ENCODE measurements at regions not wholly inside any gene's neighbourhood (a gene's known extent, or its start where the extent isn't known, plus 50 kb on each side); places are given as distances from the start of the nearest gene placed in this dataset.

GRCh38 chr2:240241572-240241971 is 101.1 kb upstream of the OTOS start:
- Histone ChIP-seq H2BK120ac (ENCODE audit: low read depth, low read length) (no peak overlapping the region), H3K36me3 (ENCODE audit: control insufficient read depth, insufficient read depth, low read length) (no peaks in the 10 kb centered on the region), H2AK5ac (ENCODE audit: low read depth, low read length) (no peak overlapping the region), H3K4ac (ENCODE audit: low read depth, low read length) (no peak overlapping the region), H3K9me3 (ENCODE audit: control insufficient read depth, insufficient read depth, low read length) (no peaks in the 10 kb centered on the region), H3K79me1 (ENCODE audit: low read depth in 1 of 2, low read length in 2 of 2) (no peaks in the 10 kb centered on the region), H4K20me1 (ENCODE audit: insufficient read depth, low read length) (no peaks in the 10 kb centered on the region), H3K27ac (ENCODE audit: insufficient read depth, low read length) (no peak overlapping the region), H3K4me3 (ENCODE audit: insufficient read depth, low read depth, low read length) (no peak overlapping the region), H3K23ac (ENCODE audit: low read depth, low read length) (no peak overlapping the region), H3K56ac (ENCODE audit: extremely low read depth, insufficient read depth, low read length) (no peak overlapping the region), H4K5ac (ENCODE audit: low read depth, low read length) (no peak overlapping the region), H3K4me2 (ENCODE audit: low read depth, low read length) (no peak overlapping the region), H2BK20ac (ENCODE audit: low read depth, low read length) (no peak overlapping the region), H3K27me3 (ENCODE audit: control insufficient read depth, insufficient read depth, low read length) (peaks cover 3% of the 10 kb centered on the region; the same call in 1 of the 2 replicates), H2BK15ac (ENCODE audit: low read depth, low read length) (no peak overlapping the region), H2BK5ac (ENCODE audit: low read depth, low read length, poor library complexity, severe bottlenecking) (no peak overlapping the region), H3K14ac (replicated peaks; ENCODE audit: low read depth, low read length) (no peak overlapping the region), H2AFZ (replicated peaks; ENCODE audit: low read length, poor library complexity) (no peak overlapping the region), H2AK9ac (replicated peaks; ENCODE audit: low read depth, low read length, poor library complexity) (no peak overlapping the region), H3K4me1 (ENCODE audit: control insufficient read depth, insufficient read depth, low read length) (peaks cover 7% of the 10 kb centered on the region), H3K9ac (ENCODE audit: low read depth, low read length) (no peak overlapping the region), H3K18ac (ENCODE audit: low read depth, low read length) (no peak overlapping the region), H4K8ac (ENCODE audit: low read depth in 2 of 2, low read length in 2 of 2) (no peak overlapping the region), H4K91ac (ENCODE audit: insufficient read depth, low read depth, low read length) (no peak overlapping the region), H3K9me1 (ENCODE audit: insufficient read depth, low read length) (peaks cover 3% of the 10 kb centered on the region; the same call in 1 of the 2 replicates)
- dilution Hi-C loops (cut with HindIII; ENCODE audit: low sequenced_read_pairs, unreplicated experiment) (no loop called here), in situ Hi-C loops (cut with MboI; ENCODE audit: low sequenced_read_pairs) (no loop called here), intact Hi-C loops (cut with micrococcal nuclease) (no loop called here)
- ATAC-seq (ENCODE audit: low read depth), result no peak
- ChIA-PET POLR2A (ENCODE audit: unreplicated experiment) (no interaction called here), CTCF (interaction anchor here (1.1 kb wide), 1 partner anchor 9 kb away, joined by 3 read pairs; no protein-coding TSS in a partner anchor)
- TF ChIP-seq MXI1 (IDR thresholded peaks at IDR 0.05; ENCODE audit: borderline replicate concordance, low read depth, low read length), result no peak
- no peak for TF ChIP-seq BHLHE40 (IDR thresholded peaks at IDR 0.05; ENCODE audit: low read depth, low read length)
- no peak for TF ChIP-seq CEBPB (IDR thresholded peaks at IDR 0.05; ENCODE audit: low read depth, low read length)
- no peak for TF ChIP-seq NFE2L2 (IDR thresholded peaks at IDR 0.05; ENCODE audit: low read depth, low read length)
- no peak for TF ChIP-seq USF2 (IDR thresholded peaks at IDR 0.05; ENCODE audit: low read depth, low read length)
- TF ChIP-seq RCOR1 (IDR thresholded peaks at IDR 0.05; ENCODE audit: insufficient replicate concordance, low read length), result no peak
- TF ChIP-seq ELK1 (IDR thresholded peaks at IDR 0.05; ENCODE audit: borderline replicate concordance, low read depth, low read length), result no peak
- TF ChIP-seq CHD1 (IDR thresholded peaks at IDR 0.05; ENCODE audit: low read depth, low read length), result no peak
- TF ChIP-seq MAFK (IDR thresholded peaks at IDR 0.05; ENCODE audit: low read depth, low read length), result no peak
- no peak for TF ChIP-seq RAD21 (IDR thresholded peaks at IDR 0.05; ENCODE audit: low read length)
- TF ChIP-seq CTCF (conservative IDR thresholded peaks at IDR 0.05; ENCODE audit: low read depth, low read length), result no peak
- no peak for TF ChIP-seq FOS (IDR thresholded peaks at IDR 0.05; ENCODE audit: low read depth, low read length)
- TF ChIP-seq MAZ (IDR thresholded peaks at IDR 0.05; ENCODE audit: borderline replicate concordance, low read depth, low read length), result no peak
- 80% methylated on average over 1 of the region's 2 CpGs; no CpG with 5 or more reads in 1 of the 2 experiments for WGBS, 2 experiments (ENCODE audit: extremely low coverage in 2 of 2, insufficient read length in 1 of 2)
- BruUV-seq (replicated peaks), result no TSS peak
- no peak for DNase-seq

Measured in IMR-90 (cell line).